Panc1 (cell line): ENCODE measurements at regions not wholly inside any gene's neighbourhood (a gene's known extent, or its start where the extent isn't known, plus 50 kb on each side); places are given as distances from the start of the nearest gene placed in this dataset.

ENCODE experiments used
- ATAC-seq: fragments of 200-7000 bp; cut with Tn5 transposase; 2 replicates; pipeline ENCODE4 v1.9.1; 2020; ENCODE audit warnings: mild to moderate bottlenecking, moderate library complexity
- BruUV-seq: library from RNA; stranded (reverse); fragments of 400-500 nt; replicated peaks from 2 replicates; lab custom pipeline; 2021; lab: Mats Ljungman, UMichigan
- CTCF ChIA-PET: fragments of 300-600 bp; sonication (Branson Sonifier 250); formaldehyde crosslinking; loops from one replicate; lab custom pipeline; 2022; ENCODE audit warnings: antibody characterized with exemption; lab: Charles Lee
- POLR2A ChIA-PET: fragments of 300-600 bp; sonication (Branson Sonifier 250); formaldehyde crosslinking; loops from one replicate; lab custom pipeline; 2022; ENCODE audit warnings: antibody characterized with exemption; lab: Charles Lee
- DNase-seq: peaks from one replicate; pipeline ENCODE4 v3.0.0-alpha.2; 2010; ENCODE audit warnings: low read depth, low spot score
- H3K27ac ChIP-seq: 2 replicates; pipeline ENCODE4 v1.5.1; 2011; ENCODE audit warnings: mild to moderate bottlenecking, low read length, inconsistent platforms
- H3K27me3 ChIP-seq: fragments of 200-500 bp; sonication (Bioruptor generic); 2 replicates; pipeline ENCODE4 v1.6.0; 2014; ENCODE audit warnings: low read length, inconsistent platforms; ENCODE audit not compliant: control insufficient read depth, insufficient read depth
- H3K36me3 ChIP-seq: fragments of 200-500 bp; sonication (Bioruptor generic); 2 replicates; pipeline ENCODE4 v1.5.1; 2014; ENCODE audit warnings: inconsistent platforms, mild to moderate bottlenecking, low read length, moderate library complexity; ENCODE audit not compliant: control insufficient read depth, insufficient read depth
- H3K4me1 ChIP-seq: 2 replicates; pipeline ENCODE4 v1.5.1; 2011; ENCODE audit warnings: inconsistent platforms, mild to moderate bottlenecking, low read length, moderate library complexity; ENCODE audit not compliant: control insufficient read depth, insufficient read depth
- H3K4me3 ChIP-seq, 2 experiments: 2 replicates each; pipeline ENCODE4 v1.5.1; 2011 to 2012; ENCODE audit warnings: low read depth in 2 of 2, low read length in 2 of 2, mild to moderate bottlenecking in 2 of 2, inconsistent platforms in 1 of 2, moderate library complexity in 1 of 2
- H3K9me3 ChIP-seq: fragments of 200-500 bp; sonication (Bioruptor generic); 2 replicates; pipeline ENCODE4 v1.5.1; 2014; ENCODE audit warnings: low read depth, mild to moderate bottlenecking, inconsistent platforms, low read length, moderate library complexity; ENCODE audit not compliant: control insufficient read depth, insufficient read depth
- POLR2AphosphoS5 ChIP-seq: IDR thresholded peaks from 2 replicates; pipeline ENCODE4 v1.6.1; 2012; ENCODE audit warnings: mild to moderate bottlenecking, low read depth, low read length, moderate library complexity
- SIN3A ChIP-seq: IDR thresholded peaks from 2 replicates; pipeline ENCODE4 v1.6.1; 2012; ENCODE audit warnings: low read depth, mild to moderate bottlenecking, low read length, moderate library complexity, borderline replicate concordance; ENCODE audit not compliant: insufficient read depth
- TCF7L2 ChIP-seq: IDR thresholded peaks from 2 replicates; pipeline ENCODE4 v1.6.1; 2011; ENCODE audit warnings: mild to moderate bottlenecking, low read depth, low read length, inconsistent platforms
- in situ Hi-C: cut with HindIII; loops from 2 replicates; pipeline ENCODE4 v1.10.0; 2016; ENCODE audit warnings: low sequenced_read_pairs, low pct_unique_long_range_greater_than_20kb
- intact Hi-C: fragments of 100-400 bp; cut with micrococcal nuclease; formaldehyde crosslinking; loops from one replicate; pipeline ENCODE4 v1.10.0; 2022; ENCODE audit not compliant: unreplicated experiment
- TF ChIP-seq, protein P1 (sequence below): fragments of 450-650 bp; IDR thresholded peaks from 2 replicates; pipeline ENCODE4 v1.5.1; 2017; ENCODE audit warnings: mild to moderate bottlenecking
- TF ChIP-seq, protein P2 (sequence below), 2 experiments: IDR thresholded peaks; 2 replicates each; pipeline ENCODE4 v1.6.1; 2011 to 2012; ENCODE audit warnings: low read depth in 2 of 2, control low read depth in 1 of 2, low read length in 1 of 2, mild to moderate bottlenecking in 1 of 2, moderate library complexity in 1 of 2; ENCODE audit not compliant: insufficient read depth in 1 of 2

DNA sequence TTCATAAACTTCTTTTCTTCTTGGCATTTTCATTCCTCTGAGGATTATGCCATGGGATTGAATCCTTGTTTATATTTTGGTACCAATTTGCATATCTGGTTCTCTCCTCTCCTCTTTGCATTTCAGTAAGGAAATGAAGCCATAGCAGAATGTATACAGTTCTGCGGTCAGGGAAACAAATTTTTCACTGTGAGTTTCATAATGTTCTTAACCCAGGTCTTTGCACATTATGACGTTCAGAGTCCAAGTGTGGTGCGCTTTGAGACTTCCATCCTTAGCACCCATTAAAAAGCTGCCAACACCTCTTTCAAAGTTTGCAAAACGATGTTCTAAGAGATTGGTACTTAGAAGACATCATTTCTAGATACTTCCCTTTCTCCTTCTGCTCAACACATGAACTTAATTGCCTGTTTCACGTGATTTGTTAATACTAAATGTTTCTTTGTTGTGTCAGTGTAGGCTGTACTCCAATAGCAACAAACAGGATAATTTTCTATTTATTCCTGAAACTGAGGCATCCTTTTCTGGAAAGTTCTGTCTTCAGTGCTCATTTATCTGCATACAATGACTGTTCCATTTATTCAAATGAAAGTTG lies 953.1 kb upstream of the NR2F2 start:
- DNase-seq (no peak), ATAC-seq (no peak)
- intact Hi-C loops, result no loop called here
- no peaks in the 10 kb centered on the region for H3K36me3 ChIP-seq
- H3K9me3 ChIP-seq, result no peaks in the 10 kb centered on the region
- no peak overlapping the region for H3K4me3 ChIP-seq
- H3K4me1 ChIP-seq, result no peaks in the 10 kb centered on the region
- CTCF ChIA-PET, result no interaction called here
- no peak overlapping the region for H3K27ac ChIP-seq
- BruUV-seq, result no TSS peak
- POLR2A ChIA-PET, result no interaction called here
- in situ Hi-C loops, result no loop called here
- TF ChIP-seq SIN3A, result no peak
- no peak for TF ChIP-seq TCF7L2
- H3K27me3 ChIP-seq, result no peaks in the 10 kb centered on the region

DNA sequence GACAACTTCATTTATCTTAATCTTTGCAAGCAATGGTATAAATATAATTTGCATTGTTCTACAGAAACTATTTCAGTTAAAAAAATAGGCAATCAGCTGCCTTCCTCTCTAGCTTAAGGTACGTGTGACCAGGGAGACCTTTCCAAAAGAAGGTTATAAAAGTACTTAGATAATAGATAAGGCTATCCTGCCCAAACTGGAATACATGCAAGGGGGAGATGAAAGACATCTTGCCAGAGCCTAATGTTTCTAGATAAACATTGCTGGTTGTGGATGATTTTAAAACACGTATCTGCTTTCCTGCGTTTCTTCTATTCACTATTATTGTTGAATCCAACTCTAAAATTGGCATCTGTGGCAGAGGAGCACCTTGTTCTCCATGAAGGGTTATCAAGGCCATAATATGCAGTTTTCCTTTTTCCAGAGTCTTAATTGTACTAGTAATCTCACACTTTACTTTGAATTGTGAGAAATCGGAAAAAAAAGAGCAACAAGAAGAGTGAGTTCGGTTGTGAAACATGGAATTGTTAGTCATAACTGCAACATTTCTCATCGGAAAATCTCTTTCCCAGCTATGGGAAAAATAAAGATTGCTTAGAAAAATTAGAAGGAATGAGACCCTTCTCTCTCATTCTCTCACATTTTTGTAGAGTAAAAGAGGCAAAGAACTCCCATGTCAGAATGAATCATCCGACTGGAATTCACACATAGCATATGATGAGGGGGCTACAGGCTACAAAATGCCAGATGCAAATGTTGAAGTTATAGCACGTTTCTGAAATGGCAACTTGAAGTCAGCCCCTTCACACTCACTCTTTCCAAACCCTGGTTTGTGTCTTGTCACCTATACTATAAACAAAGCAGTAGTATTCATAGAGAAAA lies 936.1 kb upstream of the NR2F2 start:
- Histone ChIP-seq H3K27ac (no peak overlapping the region), H3K4me1 (no peaks in the 10 kb centered on the region), H3K27me3 (no peaks in the 10 kb centered on the region), H3K36me3 (no peaks in the 10 kb centered on the region), H3K9me3 (peaks cover 7% of the 10 kb centered on the region), H3K4me3 (no peak overlapping the region)
- intact Hi-C loops, result no loop called here
- in situ Hi-C loops, result no loop called here
- CTCF ChIA-PET, result no interaction called here
- POLR2A ChIA-PET, result no interaction called here
- ATAC-seq, result no peak
- TF ChIP-seq POLR2AphosphoS5 (no peak), SIN3A (no peak), TCF7L2 (no peak)
- TF ChIP-seq, protein P1, sequence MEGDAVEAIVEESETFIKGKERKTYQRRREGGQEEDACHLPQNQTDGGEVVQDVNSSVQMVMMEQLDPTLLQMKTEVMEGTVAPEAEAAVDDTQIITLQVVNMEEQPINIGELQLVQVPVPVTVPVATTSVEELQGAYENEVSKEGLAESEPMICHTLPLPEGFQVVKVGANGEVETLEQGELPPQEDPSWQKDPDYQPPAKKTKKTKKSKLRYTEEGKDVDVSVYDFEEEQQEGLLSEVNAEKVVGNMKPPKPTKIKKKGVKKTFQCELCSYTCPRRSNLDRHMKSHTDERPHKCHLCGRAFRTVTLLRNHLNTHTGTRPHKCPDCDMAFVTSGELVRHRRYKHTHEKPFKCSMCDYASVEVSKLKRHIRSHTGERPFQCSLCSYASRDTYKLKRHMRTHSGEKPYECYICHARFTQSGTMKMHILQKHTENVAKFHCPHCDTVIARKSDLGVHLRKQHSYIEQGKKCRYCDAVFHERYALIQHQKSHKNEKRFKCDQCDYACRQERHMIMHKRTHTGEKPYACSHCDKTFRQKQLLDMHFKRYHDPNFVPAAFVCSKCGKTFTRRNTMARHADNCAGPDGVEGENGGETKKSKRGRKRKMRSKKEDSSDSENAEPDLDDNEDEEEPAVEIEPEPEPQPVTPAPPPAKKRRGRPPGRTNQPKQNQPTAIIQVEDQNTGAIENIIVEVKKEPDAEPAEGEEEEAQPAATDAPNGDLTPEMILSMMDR, result no peak
- TF ChIP-seq, protein P2, sequence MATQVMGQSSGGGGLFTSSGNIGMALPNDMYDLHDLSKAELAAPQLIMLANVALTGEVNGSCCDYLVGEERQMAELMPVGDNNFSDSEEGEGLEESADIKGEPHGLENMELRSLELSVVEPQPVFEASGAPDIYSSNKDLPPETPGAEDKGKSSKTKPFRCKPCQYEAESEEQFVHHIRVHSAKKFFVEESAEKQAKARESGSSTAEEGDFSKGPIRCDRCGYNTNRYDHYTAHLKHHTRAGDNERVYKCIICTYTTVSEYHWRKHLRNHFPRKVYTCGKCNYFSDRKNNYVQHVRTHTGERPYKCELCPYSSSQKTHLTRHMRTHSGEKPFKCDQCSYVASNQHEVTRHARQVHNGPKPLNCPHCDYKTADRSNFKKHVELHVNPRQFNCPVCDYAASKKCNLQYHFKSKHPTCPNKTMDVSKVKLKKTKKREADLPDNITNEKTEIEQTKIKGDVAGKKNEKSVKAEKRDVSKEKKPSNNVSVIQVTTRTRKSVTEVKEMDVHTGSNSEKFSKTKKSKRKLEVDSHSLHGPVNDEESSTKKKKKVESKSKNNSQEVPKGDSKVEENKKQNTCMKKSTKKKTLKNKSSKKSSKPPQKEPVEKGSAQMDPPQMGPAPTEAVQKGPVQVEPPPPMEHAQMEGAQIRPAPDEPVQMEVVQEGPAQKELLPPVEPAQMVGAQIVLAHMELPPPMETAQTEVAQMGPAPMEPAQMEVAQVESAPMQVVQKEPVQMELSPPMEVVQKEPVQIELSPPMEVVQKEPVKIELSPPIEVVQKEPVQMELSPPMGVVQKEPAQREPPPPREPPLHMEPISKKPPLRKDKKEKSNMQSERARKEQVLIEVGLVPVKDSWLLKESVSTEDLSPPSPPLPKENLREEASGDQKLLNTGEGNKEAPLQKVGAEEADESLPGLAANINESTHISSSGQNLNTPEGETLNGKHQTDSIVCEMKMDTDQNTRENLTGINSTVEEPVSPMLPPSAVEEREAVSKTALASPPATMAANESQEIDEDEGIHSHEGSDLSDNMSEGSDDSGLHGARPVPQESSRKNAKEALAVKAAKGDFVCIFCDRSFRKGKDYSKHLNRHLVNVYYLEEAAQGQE (IDR thresholded peaks at IDR 0.05; ENCODE audit: insufficient read depth in 1 of 2, low read depth in 2 of 2, low read length in 1 of 2), result no peak
- no peak for DNase-seq
- no TSS peak for BruUV-seq

- Histone ChIP-seq H3K27me3 (no peaks in the 10 kb centered on the region), H3K4me3 (no peak overlapping the region), H3K9me3 (no peaks in the 10 kb centered on the region), H3K27ac (no peak overlapping the region), H3K4me1 (no peaks in the 10 kb centered on the region), H3K36me3 (no peaks in the 10 kb centered on the region)
- no TSS peak for BruUV-seq
- ChIA-PET POLR2A (no interaction called here), CTCF (no interaction called here)
- intact Hi-C loops (no loop called here), in situ Hi-C loops (no loop called here)
- DNase-seq (no peak), ATAC-seq (no peak)
- TF ChIP-seq, protein P1, result no peak
- TF ChIP-seq, protein P2 (IDR thresholded peaks at IDR 0.05; ENCODE audit: insufficient read depth in 1 of 2, low read depth in 2 of 2, low read length in 1 of 2), result no peak
- TF ChIP-seq TCF7L2 (no peak), SIN3A (no peak), POLR2AphosphoS5 (no peak)
Measured at GRCh38 chr15:95400428-95400827, 930.1 kb upstream of the NR2F2 start.
